Activated T-cell treated with anti-CD3 and anti-CD28 coated beads, Interleukin-2, amount 50 U/mL, for 48 hours (primary cell): ENCODE measurements at regions not wholly inside any gene's neighbourhood (a gene's known extent, or its start where the extent isn't known, plus 50 kb on each side); places are given as distances from the start of the nearest gene placed in this dataset.

Source experiments
- DNase-seq, 2 experiments: peaks; one replicate each; pipeline ENCODE4 v3.0.0-alpha.2; 2020

DNA sequence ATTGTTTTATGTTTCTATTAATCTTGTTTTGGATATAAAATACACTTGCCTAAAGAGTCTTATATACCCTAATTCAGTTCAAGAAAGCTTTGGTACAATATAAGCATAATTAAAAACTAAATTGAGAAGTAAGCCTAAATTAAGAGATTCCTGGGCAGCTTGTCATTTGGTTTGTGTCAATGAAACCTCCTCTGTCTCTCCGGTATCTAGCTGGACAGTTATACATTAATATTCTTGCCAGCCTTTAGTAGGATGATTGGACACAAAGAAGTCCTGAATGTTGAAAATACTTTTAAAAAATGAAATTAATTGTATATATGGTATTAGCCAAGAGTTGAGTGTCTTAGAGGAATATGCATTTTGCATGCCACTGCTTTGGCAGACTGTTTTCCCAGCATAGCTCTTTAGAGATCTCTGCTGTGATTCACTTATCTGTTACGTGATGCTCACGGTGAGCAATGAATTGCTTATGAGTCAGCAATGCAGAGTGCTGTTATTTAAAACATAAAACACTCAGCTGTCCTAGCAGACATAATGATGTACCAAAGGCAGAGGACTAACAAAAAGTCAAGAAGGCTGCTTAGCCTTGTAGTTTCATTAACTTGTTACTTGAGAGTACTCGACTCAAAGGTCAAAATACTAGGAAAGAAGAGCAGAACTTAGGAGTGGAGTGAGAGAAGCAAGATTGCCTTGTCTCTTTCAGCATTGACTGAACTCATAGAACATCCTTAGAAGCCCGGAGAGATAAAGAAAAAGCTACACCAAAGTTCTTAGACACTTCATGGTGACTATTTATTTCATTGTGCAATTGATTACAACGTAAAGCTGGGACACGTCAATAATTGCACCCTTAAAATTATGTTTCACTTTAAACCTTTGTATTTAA is 1296.1 kb upstream of the PCDH7 start:
- no peak for DNase-seq

DNA sequence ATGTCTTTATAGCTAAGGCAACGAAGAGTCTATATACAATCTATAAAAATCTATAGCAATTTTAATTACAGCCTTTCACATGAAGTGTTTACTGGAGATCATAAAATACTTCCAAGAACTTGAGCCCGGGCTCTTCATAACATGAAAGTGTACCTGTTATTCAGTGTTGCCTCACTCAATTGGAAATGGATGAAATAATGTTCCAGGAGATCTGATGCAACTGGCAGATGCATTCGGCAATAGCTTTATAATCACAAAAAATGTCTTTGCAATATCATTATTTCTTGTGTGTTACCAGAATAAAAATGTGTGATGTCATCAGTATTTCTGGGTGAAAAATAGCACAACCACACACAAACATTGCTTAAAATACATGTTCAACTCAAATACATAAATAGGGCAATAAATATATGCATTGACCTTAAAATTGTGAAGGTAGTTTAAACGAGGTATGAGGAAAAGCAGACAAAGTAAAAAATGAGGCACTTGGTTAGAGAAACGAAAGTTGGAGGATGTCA is 1266.8 kb upstream of the PCDH7 start:
- DNase-seq, result no peak

DNA sequence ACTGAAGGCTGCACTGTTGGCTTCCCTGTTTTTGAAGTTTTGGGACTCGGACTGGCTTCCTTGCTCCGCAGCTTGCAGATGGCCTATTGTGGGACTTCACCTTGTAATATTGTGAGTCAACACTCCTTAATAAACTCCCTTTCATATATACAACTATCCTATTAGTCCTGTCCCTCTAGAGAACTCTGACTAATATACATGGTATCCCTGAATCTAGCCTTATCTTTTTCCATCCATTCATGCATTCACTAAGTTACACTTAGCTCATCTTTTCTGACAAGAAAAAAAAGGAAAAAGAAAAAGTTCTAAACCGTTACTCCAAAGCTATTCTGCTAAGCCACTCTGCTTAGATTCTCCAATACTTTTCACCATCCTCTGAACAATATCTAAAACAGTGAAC is 1260.2 kb upstream of the PCDH7 start:
- DNase-seq, result no peak

DNA sequence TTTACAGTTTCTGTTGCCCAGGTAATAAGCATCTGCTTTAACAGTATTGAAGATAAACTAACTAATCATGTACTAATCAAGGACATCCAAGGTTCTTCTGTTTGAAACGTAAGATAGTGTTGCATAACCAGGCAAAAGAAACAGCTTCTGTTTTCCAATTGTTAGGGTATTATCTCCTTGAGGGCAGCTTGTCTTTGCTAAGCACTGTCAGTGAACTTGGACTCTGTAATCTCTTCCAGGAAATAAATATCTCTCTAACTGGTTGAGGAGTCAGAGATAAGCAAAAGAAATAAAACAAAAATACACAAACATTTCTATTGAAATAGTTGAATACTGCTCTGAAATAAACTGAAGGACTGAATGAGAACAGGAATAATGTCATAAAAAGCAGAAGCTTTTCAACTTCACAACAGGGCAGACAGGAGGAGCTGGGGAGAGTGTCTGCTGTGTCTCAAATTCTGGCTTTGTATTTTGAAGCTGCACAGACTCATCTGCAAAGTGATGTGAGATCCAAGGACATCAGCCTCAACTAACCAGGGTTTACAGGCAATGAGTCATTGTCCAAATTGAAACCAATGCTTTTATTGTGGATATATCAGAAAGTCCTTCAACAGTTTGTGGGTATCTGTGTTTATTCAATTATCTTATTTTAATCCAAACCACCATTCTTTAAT is 1253.0 kb upstream of the PCDH7 start:
- DNase-seq, result no peak
